ENCODE measurements at regions not wholly inside any gene's neighbourhood (a gene's known extent, or its start where the extent isn't known, plus 50 kb on each side); places are given as distances from the start of the nearest gene placed in this dataset.

DNA sequence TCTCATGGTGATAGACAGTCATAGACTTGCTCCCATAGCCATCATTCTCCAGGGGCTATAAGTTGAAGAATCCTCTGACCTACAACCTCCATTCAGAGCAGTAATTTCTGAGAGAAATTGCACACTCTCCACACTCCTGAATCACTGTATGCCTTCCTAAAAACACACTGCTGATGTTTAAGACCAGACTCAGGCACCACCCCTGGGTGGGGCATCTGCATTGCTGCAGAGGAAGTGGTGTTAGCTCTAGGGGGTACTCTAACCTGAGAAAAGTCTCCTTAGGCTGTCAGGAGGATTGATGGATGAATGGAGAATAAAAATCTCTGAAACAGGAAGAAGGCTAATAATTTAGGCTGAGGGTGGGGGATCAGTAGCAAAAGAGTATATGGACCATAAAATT, 436.1 kb downstream of the DAD1 start (continued):
- TF ChIP-seq, protein P1, sequence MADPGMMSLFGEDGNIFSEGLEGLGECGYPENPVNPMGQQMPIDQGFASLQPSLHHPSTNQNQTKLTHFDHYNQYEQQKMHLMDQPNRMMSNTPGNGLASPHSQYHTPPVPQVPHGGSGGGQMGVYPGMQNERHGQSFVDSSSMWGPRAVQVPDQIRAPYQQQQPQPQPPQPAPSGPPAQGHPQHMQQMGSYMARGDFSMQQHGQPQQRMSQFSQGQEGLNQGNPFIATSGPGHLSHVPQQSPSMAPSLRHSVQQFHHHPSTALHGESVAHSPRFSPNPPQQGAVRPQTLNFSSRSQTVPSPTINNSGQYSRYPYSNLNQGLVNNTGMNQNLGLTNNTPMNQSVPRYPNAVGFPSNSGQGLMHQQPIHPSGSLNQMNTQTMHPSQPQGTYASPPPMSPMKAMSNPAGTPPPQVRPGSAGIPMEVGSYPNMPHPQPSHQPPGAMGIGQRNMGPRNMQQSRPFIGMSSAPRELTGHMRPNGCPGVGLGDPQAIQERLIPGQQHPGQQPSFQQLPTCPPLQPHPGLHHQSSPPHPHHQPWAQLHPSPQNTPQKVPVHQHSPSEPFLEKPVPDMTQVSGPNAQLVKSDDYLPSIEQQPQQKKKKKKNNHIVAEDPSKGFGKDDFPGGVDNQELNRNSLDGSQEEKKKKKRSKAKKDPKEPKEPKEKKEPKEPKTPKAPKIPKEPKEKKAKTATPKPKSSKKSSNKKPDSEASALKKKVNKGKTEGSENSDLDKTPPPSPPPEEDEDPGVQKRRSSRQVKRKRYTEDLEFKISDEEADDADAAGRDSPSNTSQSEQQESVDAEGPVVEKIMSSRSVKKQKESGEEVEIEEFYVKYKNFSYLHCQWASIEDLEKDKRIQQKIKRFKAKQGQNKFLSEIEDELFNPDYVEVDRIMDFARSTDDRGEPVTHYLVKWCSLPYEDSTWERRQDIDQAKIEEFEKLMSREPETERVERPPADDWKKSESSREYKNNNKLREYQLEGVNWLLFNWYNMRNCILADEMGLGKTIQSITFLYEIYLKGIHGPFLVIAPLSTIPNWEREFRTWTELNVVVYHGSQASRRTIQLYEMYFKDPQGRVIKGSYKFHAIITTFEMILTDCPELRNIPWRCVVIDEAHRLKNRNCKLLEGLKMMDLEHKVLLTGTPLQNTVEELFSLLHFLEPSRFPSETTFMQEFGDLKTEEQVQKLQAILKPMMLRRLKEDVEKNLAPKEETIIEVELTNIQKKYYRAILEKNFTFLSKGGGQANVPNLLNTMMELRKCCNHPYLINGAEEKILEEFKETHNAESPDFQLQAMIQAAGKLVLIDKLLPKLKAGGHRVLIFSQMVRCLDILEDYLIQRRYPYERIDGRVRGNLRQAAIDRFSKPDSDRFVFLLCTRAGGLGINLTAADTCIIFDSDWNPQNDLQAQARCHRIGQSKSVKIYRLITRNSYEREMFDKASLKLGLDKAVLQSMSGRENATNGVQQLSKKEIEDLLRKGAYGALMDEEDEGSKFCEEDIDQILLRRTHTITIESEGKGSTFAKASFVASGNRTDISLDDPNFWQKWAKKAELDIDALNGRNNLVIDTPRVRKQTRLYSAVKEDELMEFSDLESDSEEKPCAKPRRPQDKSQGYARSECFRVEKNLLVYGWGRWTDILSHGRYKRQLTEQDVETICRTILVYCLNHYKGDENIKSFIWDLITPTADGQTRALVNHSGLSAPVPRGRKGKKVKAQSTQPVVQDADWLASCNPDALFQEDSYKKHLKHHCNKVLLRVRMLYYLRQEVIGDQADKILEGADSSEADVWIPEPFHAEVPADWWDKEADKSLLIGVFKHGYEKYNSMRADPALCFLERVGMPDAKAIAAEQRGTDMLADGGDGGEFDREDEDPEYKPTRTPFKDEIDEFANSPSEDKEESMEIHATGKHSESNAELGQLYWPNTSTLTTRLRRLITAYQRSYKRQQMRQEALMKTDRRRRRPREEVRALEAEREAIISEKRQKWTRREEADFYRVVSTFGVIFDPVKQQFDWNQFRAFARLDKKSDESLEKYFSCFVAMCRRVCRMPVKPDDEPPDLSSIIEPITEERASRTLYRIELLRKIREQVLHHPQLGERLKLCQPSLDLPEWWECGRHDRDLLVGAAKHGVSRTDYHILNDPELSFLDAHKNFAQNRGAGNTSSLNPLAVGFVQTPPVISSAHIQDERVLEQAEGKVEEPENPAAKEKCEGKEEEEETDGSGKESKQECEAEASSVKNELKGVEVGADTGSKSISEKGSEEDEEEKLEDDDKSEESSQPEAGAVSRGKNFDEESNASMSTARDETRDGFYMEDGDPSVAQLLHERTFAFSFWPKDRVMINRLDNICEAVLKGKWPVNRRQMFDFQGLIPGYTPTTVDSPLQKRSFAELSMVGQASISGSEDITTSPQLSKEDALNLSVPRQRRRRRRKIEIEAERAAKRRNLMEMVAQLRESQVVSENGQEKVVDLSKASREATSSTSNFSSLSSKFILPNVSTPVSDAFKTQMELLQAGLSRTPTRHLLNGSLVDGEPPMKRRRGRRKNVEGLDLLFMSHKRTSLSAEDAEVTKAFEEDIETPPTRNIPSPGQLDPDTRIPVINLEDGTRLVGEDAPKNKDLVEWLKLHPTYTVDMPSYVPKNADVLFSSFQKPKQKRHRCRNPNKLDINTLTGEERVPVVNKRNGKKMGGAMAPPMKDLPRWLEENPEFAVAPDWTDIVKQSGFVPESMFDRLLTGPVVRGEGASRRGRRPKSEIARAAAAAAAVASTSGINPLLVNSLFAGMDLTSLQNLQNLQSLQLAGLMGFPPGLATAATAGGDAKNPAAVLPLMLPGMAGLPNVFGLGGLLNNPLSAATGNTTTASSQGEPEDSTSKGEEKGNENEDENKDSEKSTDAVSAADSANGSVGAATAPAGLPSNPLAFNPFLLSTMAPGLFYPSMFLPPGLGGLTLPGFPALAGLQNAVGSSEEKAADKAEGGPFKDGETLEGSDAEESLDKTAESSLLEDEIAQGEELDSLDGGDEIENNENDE (IDR thresholded peaks at IDR 0.05; ENCODE audit: insufficient replicate concordance, low read length), result no peak
- TF ChIP-seq KDM1A (IDR thresholded peaks at IDR 0.05; ENCODE audit: borderline replicate concordance, low read length), result no peak
- TF ChIP-seq FOSL1 (IDR thresholded peaks at IDR 0.05; ENCODE audit: insufficient read depth, low read depth, low read length), result no peak
- TF ChIP-seq SP4 (IDR thresholded peaks at IDR 0.05; ENCODE audit: low read length), result no peak
- TF ChIP-seq RNF2 (IDR thresholded peaks at IDR 0.05; ENCODE audit: borderline replicate concordance, low read depth, low read length, missing control alignments, poor library complexity, severe bottlenecking), result no peak
- TF ChIP-seq EP300 (IDR thresholded peaks at IDR 0.05; ENCODE audit: borderline replicate concordance in 1 of 2, low read depth in 2 of 2, low read length in 2 of 2), result no peak
- TF ChIP-seq SIN3A (conservative IDR thresholded peaks at IDR 0.05 in 1 of 2, IDR thresholded peaks at IDR 0.05 in 1 of 2; ENCODE audit: low read depth in 1 of 2, low read length in 2 of 2), result no peak
- TF ChIP-seq CEBPB (IDR thresholded peaks at IDR 0.05; ENCODE audit: low read depth, low read length), result no peak
- no peak for TF ChIP-seq POU5F1 (IDR thresholded peaks at IDR 0.05; ENCODE audit: low read depth, low read length)
